Skeletal muscle satellite cell (primary cell): ENCODE measurements at regions not wholly inside any gene's neighbourhood (a gene's known extent, or its start where the extent isn't known, plus 50 kb on each side); places are given as distances from the start of the nearest gene placed in this dataset.

Source experiments
- H3K27me3 ChIP-seq: 2 replicates; pipeline ENCODE4 v1.7.0; 2013; ENCODE audit warnings: low read length; ENCODE audit not compliant: control insufficient read depth, insufficient read depth
- H3K36me3 ChIP-seq: 2 replicates; pipeline ENCODE4 v1.7.0; 2013; ENCODE audit warnings: mild to moderate bottlenecking, control low read depth, low read length; ENCODE audit not compliant: insufficient read depth
- H3K4me1 ChIP-seq: 2 replicates; pipeline ENCODE4 v1.7.0; 2013; ENCODE audit warnings: low read length; ENCODE audit not compliant: control insufficient read depth, insufficient read depth
- H3K4me2 ChIP-seq: 2 replicates; pipeline ENCODE4 v1.7.0; 2013; ENCODE audit warnings: mild to moderate bottlenecking, low read length
- H3K4me3 ChIP-seq: 2 replicates; pipeline ENCODE4 v1.7.0; 2013; ENCODE audit warnings: low read length
- H3K9ac ChIP-seq: 2 replicates; pipeline ENCODE4 v1.7.0; 2013; ENCODE audit warnings: mild to moderate bottlenecking, low read depth, low read length, moderate library complexity
- H3K9me3 ChIP-seq: replicated peaks from 2 replicates; pipeline ENCODE4 v1.7.0; 2013; ENCODE audit warnings: mild to moderate bottlenecking, control low read depth, low read length

GRCh38 chr22:49025791-49026493 is 801.7 kb downstream of the BRD1 start:
- Histone ChIP-seq H3K4me3 (no peak overlapping the region), H3K36me3 (no peaks in the 10 kb centered on the region), H3K4me1 (no peaks in the 10 kb centered on the region), H3K27me3 (no peaks in the 10 kb centered on the region), H3K4me2 (no peak overlapping the region), H3K9ac (no peak overlapping the region), H3K9me3 (peaks cover 17% of the 10 kb centered on the region)

- Histone ChIP-seq H3K4me2 (no peak overlapping the region), H3K4me3 (no peak overlapping the region), H3K27me3 (no peaks in the 10 kb centered on the region), H3K4me1 (no peaks in the 10 kb centered on the region), H3K9ac (no peak overlapping the region), H3K36me3 (no peaks in the 10 kb centered on the region), H3K9me3 (peaks cover 14% of the 10 kb centered on the region)
Observed at GRCh38 chr22:49024775-49025440, 802.8 kb downstream of the BRD1 start.

DNA sequence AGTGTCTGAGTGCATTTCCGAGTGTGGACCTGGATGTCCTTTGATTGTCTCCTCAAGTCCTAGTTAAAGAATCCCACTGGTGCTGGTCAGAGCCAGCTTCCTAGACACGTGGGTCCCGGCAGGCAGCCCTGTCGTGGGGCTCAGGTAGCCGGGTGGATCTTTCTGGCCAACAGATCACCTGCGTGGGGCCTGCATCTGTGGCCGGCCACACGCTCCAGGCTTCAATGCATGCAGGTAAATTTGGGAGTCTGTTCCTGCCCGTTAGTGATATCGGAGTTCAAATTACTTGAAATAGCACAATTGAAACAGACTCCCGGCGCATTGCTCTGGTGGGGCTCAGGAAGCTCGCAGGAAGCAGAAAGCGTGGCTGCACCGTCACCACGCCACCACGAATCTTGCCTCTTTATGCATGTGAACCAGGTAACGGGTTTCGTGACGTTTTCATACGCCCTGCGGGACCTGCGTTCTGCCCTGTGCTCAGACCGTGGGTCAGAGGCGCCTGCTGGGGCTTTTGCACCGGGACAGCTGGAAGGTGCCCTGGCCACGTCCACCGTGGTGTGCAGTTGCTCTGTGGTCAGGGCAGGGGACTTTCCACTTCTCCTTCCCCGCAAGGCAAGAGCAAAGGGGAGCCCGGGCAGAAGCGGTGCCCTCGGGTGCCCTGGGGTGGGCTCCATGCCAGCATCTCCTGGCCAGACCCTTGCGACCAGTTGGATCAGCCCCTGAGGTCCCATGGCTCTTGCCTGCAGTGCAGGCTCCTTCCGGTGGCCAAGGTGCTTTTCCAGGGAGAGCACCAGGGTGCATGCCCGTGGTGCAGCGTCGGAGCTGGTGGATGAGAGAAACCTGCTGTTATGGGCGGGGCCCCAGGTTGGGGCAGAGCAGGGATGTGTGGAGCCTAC is 803.5 kb downstream of the BRD1 start:
- no peak overlapping the region for H3K4me2 ChIP-seq
- no peak overlapping the region for H3K4me3 ChIP-seq
- no peaks in the 10 kb centered on the region for H3K27me3 ChIP-seq
- H3K36me3 ChIP-seq = no peaks in the 10 kb centered on the region
- no peaks in the 10 kb centered on the region for H3K4me1 ChIP-seq
- H3K9me3 ChIP-seq = peaks cover 14% of the 10 kb centered on the region
- no peak overlapping the region for H3K9ac ChIP-seq

GRCh38 chr22:49023161-49023878 is 804.4 kb downstream of the BRD1 start:
- Histone ChIP-seq H3K9ac (no peak overlapping the region), H3K4me2 (no peak overlapping the region), H3K9me3 (peaks cover 11% of the 10 kb centered on the region), H3K36me3 (no peaks in the 10 kb centered on the region), H3K4me3 (no peak overlapping the region), H3K4me1 (no peaks in the 10 kb centered on the region), H3K27me3 (no peaks in the 10 kb centered on the region)

DNA sequence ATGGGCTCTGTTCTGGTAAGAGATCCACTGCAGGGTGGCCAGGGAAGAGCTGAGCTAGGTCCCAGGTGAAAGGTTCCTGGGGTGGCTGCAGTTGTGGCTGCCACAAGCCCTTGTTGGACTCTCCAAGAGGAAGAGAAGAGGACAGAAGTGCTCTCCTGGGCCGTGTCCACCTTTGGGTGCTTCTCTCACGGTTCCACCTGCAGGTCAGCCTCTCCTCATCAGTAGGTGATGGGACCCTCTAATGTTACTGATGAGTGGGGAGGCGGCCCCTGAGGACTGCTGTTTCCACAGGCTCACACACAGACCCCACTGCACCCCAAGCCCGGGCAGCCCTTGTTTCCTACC is 804.9 kb downstream of the BRD1 start:
- peaks cover 6% of the 10 kb centered on the region for H3K9me3 ChIP-seq
- no peak overlapping the region for H3K4me2 ChIP-seq
- H3K4me3 ChIP-seq = no peak overlapping the region
- no peaks in the 10 kb centered on the region for H3K36me3 ChIP-seq
- H3K27me3 ChIP-seq = no peaks in the 10 kb centered on the region
- no peaks in the 10 kb centered on the region for H3K4me1 ChIP-seq
- no peak overlapping the region for H3K9ac ChIP-seq

DNA sequence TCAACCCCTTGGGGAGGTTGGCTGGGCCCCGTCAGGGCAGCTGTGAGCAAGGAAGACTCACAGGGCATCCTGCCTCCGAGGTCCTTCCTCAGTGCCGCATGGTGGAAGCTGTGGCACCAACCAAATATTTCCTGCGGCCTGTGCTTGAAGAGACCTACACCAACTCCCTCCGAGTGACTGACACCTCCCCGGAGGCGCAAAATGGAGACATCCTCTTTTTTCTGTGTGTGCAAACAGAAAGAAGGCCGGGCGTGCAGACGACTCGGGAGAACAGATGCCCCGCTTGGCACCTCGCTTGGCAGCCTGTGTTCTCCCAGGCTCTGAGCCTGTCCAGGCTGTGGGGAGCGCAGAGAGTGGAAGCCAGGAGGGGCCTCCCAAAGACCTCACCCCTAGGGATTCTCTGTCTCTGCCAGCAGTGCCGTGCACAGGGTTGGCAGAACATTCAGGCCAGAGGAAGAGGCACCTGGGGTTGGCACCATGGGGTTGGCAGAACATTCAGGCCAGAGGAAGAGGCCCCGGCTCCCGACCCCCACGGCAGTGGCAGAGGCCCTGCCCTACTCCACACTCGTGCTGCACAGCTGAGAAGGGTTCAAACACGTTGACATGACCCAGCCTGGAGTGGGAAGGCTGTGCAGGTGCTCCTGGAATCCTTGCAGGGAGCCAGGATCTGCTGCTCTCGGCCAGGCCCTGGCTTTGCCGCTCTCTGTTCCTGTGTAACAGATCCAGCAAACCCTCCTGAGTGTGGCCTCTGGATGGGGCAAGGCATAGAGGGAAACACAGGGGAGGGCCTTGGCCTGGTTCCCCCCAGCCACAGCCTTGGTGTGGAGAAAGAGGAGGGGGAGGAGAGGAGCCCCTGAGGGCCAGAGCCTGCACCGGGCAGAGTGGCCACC is 805.5 kb downstream of the BRD1 start:
- Histone ChIP-seq H3K4me1 (no peaks in the 10 kb centered on the region), H3K4me2 (no peak overlapping the region), H3K4me3 (no peak overlapping the region), H3K9me3 (peaks cover 4% of the 10 kb centered on the region), H3K9ac (no peak overlapping the region), H3K36me3 (no peaks in the 10 kb centered on the region), H3K27me3 (no peaks in the 10 kb centered on the region)

- Histone ChIP-seq H3K9me3 (peaks cover 4% of the 10 kb centered on the region), H3K4me3 (no peak overlapping the region), H3K4me2 (no peak overlapping the region), H3K4me1 (no peaks in the 10 kb centered on the region), H3K9ac (no peak overlapping the region), H3K27me3 (no peaks in the 10 kb centered on the region), H3K36me3 (no peaks in the 10 kb centered on the region)
Observed at GRCh38 chr22:49021131-49021925, 806.3 kb downstream of the BRD1 start.

GRCh38 chr22:49019737-49020713 is 807.6 kb downstream of the BRD1 start:
- Histone ChIP-seq H3K4me1 (no peaks in the 10 kb centered on the region), H3K4me3 (no peak overlapping the region), H3K27me3 (no peaks in the 10 kb centered on the region), H3K36me3 (no peaks in the 10 kb centered on the region), H3K9ac (no peak overlapping the region), H3K9me3 (peaks cover 4% of the 10 kb centered on the region), H3K4me2 (no peak overlapping the region)

- Histone ChIP-seq H3K9ac (no peak overlapping the region), H3K27me3 (no peaks in the 10 kb centered on the region), H3K4me3 (no peak overlapping the region), H3K4me1 (no peaks in the 10 kb centered on the region), H3K4me2 (no peak overlapping the region), H3K36me3 (no peaks in the 10 kb centered on the region), H3K9me3 (peaks cover 7% of the 10 kb centered on the region)
Observed at GRCh38 chr22:49018601-49019000, 809.1 kb downstream of the BRD1 start.
